ENCODE measurements at regions not wholly inside any gene's neighbourhood (a gene's known extent, or its start where the extent isn't known, plus 50 kb on each side); places are given as distances from the start of the nearest gene placed in this dataset.
A peak's percentile ranks its signal among the peaks of the same experiment; 100 is the strongest.
"Not testable (repeated sequence)": the region's sequence is repeated elsewhere in the genome, so short reads cannot be mapped to it uniquely, and the experiment has no call there.

DNA sequence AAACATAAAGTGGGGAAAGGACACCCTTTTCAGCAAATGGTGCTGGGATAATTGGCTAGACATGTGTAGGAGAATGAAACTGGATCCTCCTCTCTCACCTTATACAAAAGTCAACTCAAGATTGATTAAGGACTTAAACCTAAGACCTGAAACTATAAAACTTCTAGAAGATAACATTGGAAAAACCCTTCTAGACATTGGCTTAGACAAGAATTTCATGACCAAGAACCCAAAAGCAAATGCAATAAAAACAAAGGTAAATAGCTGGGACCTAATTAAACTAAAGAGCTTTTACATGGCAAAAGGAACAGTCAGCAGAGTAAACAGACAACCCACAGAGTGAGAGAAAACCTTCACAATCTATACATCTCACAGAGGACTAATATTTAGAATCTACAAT lies 55.4 kb upstream of the IGFBP5 start:
- ATAC-seq; H3K9me3 ChIP-seq; H3K4me2 ChIP-seq; H3K4me3 ChIP-seq; CTCF ChIA-PET; DNase-seq (ENCODE audit: low read depth in 1 of 2, low spot score in 1 of 2); FAIRE-seq; H3K4me1 ChIP-seq; POLR2A ChIA-PET; H3K27ac ChIP-seq: not testable (repeated sequence)

DNA sequence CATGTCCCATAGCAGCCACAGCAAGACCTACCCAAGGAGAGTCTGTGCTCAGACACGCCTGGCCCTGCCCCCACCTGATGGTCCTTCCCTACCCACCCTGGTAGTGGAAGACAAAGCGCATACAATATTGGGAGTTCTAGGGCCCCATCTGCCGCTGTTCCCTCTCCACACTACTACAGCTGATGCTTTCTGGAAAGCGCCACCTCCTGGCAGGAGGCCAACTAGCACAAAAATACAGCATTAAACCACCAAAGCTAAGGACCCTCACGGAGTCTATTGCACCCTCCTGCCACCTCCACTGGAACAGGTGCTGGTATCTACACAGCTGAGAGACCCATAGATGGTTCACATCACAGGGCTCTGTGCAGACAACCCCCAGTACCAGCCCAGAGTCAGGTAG lies 50.9 kb upstream of the IGFBP5 start:
- H3K27ac ChIP-seq; H3K4me2 ChIP-seq; POLR2A ChIA-PET; DNase-seq (ENCODE audit: low read depth in 1 of 2, low spot score in 1 of 2); H3K4me3 ChIP-seq; H3K4me1 ChIP-seq; FAIRE-seq; ATAC-seq; H3K9me3 ChIP-seq: not testable (repeated sequence)
- CTCF ChIA-PET: interaction anchor here (1.1 kb wide), 1 partner anchor 48 kb away, joined by 3 read pairs; no protein-coding TSS in a partner anchor
- WGBS (ENCODE audit: missing lambda C conversion rate): 61% methylated on average over 5 of the region's 5 CpGs

DNA sequence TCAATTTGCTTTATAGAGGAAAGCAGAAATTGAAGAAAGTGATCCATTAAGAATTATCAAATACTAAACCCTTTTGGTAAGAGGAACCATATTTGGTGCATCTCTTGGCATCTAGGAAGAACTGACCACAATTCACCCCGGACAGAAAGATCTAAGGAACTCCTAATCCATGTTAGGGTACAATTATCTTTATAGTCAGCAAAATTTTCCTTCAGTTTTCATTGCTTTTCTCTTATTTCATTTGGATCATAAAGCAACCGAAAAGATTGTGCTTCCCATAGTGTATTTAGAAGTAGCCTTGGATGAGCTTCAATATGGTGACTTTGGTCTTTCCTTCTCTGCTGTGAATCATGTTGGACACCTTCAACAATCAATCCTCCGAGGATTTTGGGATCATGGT lies 50.1 kb upstream of the IGFBP5 start:
- ATAC-seq (no peak), DNase-seq (ENCODE audit: low read depth in 1 of 2, low spot score in 1 of 2) (no peak), FAIRE-seq (no peak)
- no peaks in the 10 kb centered on the region for H3K4me1 ChIP-seq
- no peak overlapping the region for H3K4me3 ChIP-seq
- 35% methylated on average over 3 of the region's 3 CpGs for WGBS (ENCODE audit: missing lambda C conversion rate)
- TF ChIP-seq MAFK (IDR thresholded peaks at IDR 0.05; ENCODE audit: partially characterized antibody): peak; percentile 52
- TF ChIP-seq, protein P1, sequence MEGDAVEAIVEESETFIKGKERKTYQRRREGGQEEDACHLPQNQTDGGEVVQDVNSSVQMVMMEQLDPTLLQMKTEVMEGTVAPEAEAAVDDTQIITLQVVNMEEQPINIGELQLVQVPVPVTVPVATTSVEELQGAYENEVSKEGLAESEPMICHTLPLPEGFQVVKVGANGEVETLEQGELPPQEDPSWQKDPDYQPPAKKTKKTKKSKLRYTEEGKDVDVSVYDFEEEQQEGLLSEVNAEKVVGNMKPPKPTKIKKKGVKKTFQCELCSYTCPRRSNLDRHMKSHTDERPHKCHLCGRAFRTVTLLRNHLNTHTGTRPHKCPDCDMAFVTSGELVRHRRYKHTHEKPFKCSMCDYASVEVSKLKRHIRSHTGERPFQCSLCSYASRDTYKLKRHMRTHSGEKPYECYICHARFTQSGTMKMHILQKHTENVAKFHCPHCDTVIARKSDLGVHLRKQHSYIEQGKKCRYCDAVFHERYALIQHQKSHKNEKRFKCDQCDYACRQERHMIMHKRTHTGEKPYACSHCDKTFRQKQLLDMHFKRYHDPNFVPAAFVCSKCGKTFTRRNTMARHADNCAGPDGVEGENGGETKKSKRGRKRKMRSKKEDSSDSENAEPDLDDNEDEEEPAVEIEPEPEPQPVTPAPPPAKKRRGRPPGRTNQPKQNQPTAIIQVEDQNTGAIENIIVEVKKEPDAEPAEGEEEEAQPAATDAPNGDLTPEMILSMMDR (IDR thresholded peaks at IDR 0.05): no peak
- no peak overlapping the region for H3K4me2 ChIP-seq
- 0 out of 3 replicates have a peak, but pooled peaks cover 4% of the 10 kb centered on the region for H3K9me3 ChIP-seq
- POLR2A ChIA-PET: no interaction called here
- CTCF ChIA-PET: interaction anchor here (1.0 to 1.1 kb wide), 2 partner anchors 8 to 10 kb away, joined by 3 read pairs; no protein-coding TSS in a partner anchor
- H3K27ac ChIP-seq: no peak overlapping the region

Small RNAs in the stretch of these regions (small RNA-seq; reads per million reads assigned to genes)
- gene RNA5SP120: 0 reads per million in 6 experiments
